C4-2B (cell line): ENCODE measurements at regions not wholly inside any gene's neighbourhood (a gene's known extent, or its start where the extent isn't known, plus 50 kb on each side); places are given as distances from the start of the nearest gene placed in this dataset.

Experiments used
- CTCF ChIP-seq: fragments of 450-650 bp; conservative IDR thresholded peaks from 2 replicates; pipeline ENCODE4 v1.5.1; 2017; ENCODE audit warnings: mild to moderate bottlenecking
- ZFX ChIP-seq: fragments of 450-650 bp; IDR thresholded peaks from 2 replicates; pipeline ENCODE4 v1.6.1; 2017

- TF ChIP-seq CTCF = no peak
- TF ChIP-seq ZFX = no peak
Observed at GRCh38 chr15:46079046-46079445, 444.2 kb downstream of the SQOR start.
